ENCODE measurements at regions not wholly inside any gene's neighbourhood (a gene's known extent, or its start where the extent isn't known, plus 50 kb on each side); places are given as distances from the start of the nearest gene placed in this dataset.

DNA sequence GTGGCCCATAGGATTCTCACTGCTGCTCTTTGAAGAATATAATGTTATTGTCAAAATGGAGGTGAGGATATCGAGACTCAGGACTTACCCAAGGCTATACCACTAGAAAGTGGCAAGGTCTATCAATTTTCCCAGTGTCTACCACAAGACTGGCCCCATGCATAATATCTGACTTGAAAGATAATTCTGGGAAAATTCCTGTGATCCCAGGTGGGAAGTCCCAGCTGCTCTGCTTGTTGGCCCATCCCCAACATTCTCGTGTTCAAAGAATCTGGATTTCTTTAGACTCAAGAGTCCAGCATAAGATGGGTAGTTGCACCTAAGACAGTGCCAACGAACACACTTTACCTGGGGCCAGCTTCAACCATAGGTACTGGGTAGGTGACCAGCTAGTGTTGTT is 120.7 kb upstream of the DTNBP1 start:
- no peak for TF ChIP-seq TARDBP (IDR thresholded peaks at IDR 0.05)
- no peak for TF ChIP-seq FOXA1 (IDR thresholded peaks at IDR 0.05)
- no peak for TF ChIP-seq FOXK2 (IDR thresholded peaks at IDR 0.05)
- TF ChIP-seq ELF4 (IDR thresholded peaks at IDR 0.05) = no peak
- TF ChIP-seq, protein P1, sequence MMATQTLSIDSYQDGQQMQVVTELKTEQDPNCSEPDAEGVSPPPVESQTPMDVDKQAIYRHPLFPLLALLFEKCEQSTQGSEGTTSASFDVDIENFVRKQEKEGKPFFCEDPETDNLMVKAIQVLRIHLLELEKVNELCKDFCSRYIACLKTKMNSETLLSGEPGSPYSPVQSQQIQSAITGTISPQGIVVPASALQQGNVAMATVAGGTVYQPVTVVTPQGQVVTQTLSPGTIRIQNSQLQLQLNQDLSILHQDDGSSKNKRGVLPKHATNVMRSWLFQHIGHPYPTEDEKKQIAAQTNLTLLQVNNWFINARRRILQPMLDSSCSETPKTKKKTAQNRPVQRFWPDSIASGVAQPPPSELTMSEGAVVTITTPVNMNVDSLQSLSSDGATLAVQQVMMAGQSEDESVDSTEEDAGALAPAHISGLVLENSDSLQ (IDR thresholded peaks at IDR 0.05) = no peak

Measured in HEK293T (cell line).